Stomach smooth muscle (tissue), 2 donors: ENCODE measurements at regions not wholly inside any gene's neighbourhood (a gene's known extent, or its start where the extent isn't known, plus 50 kb on each side); places are given as distances from the start of the nearest gene placed in this dataset.
"Not testable (repeated sequence)": the region's sequence is repeated elsewhere in the genome, so short reads cannot be mapped to it uniquely, and the experiment has no call there.

Source experiments
- H3K27ac ChIP-seq: one replicate; pipeline ENCODE4 v1.7.0; 2013; ENCODE audit warnings: mild to moderate bottlenecking, low read length, inconsistent platforms
- H3K27me3 ChIP-seq, 2 donors: one replicate each; pipeline ENCODE4 v1.7.0; 2013; ENCODE audit warnings: low read length in 2 of 2; ENCODE audit not compliant: insufficient read depth in 2 of 2, control insufficient read depth in 1 of 2
- H3K36me3 ChIP-seq, 2 donors: one replicate each; pipeline ENCODE4 v1.7.0; 2013; ENCODE audit warnings: low read length in 2 of 2; ENCODE audit not compliant: control insufficient read depth in 2 of 2, insufficient read depth in 2 of 2
- H3K4me1 ChIP-seq: one replicate; pipeline ENCODE4 v1.7.0; 2013; ENCODE audit warnings: low read length; ENCODE audit not compliant: control insufficient read depth, insufficient read depth
- H3K4me3 ChIP-seq, 2 donors: one replicate each; pipeline ENCODE4 v1.7.0; 2013; ENCODE audit warnings: low read length in 2 of 2
- H3K9ac ChIP-seq, 2 donors: one replicate each; pipeline ENCODE4 v1.7.0; 2013; ENCODE audit warnings: low read length in 2 of 2, mild to moderate bottlenecking in 1 of 2
- H3K9me3 ChIP-seq, 2 donors: one replicate each; pipeline ENCODE4 v1.7.0; 2013; ENCODE audit warnings: low read length in 2 of 2; ENCODE audit not compliant: control insufficient read depth in 2 of 2
- donor health status: healthy.
- donor health status: Pancreatic carcinoma.

GRCh38 chr1:95512925-95513324 lies 278.9 kb downstream of the RWDD3 start:
- Histone ChIP-seq H3K9ac (no peak overlapping the region), H3K9me3 (no peaks in the 10 kb centered on the region), H3K27me3 (no peaks in the 10 kb centered on the region), H3K4me3 (no peak overlapping the region), H3K36me3 (no peaks in the 10 kb centered on the region), H3K27ac (no peak overlapping the region), H3K4me1 (no peaks in the 10 kb centered on the region)

DNA sequence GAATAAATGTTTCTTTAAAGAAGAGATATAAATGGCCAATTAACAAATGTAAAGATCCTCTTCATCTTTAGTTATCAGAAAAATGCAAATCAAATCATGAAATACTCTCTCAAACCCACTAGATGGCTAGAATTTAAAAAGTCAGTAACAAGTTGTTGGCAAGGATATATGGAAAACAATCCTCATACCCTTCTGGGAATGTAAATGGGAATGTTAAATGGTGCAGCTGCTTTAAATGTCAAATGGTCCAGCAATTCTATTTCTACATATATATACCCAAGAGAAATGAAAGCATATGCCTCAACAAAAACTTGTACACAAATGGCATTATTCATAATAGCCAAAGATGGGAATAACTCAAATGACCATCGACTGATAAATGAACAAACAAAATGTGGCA lies 283.5 kb downstream of the RWDD3 start:
- Histone ChIP-seq H3K9me3 (no peaks in the 10 kb centered on the region), H3K27ac (no peak overlapping the region), H3K4me1 (no peaks in the 10 kb centered on the region), H3K9ac (no peak overlapping the region), H3K36me3 (no peaks in the 10 kb centered on the region), H3K27me3 (no peaks in the 10 kb centered on the region), H3K4me3 (no peak overlapping the region)

DNA sequence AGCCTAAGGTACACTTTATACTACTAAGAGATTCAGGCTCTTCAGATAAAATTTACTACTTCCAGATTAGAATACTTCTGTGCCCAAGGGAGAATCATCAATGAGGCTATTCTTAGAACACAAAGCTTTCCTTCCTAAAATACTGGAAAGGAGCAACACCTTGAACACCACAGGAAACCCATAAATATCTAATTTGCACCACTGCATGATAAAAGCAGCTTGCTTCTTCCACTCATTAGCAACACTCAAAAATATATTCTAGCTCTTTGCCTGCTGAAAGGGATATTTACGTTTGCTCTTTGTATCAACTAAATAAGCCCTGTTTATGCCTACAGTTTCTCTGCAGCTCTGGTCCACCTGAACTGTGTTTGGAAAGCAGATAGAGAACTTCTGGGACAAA lies 284.3 kb downstream of the RWDD3 start:
- H3K4me1 ChIP-seq: no peaks in the 10 kb centered on the region
- no peak overlapping the region for H3K4me3 ChIP-seq
- H3K36me3 ChIP-seq: no peaks in the 10 kb centered on the region
- H3K27ac ChIP-seq: no peak overlapping the region
- no peaks in the 10 kb centered on the region for H3K27me3 ChIP-seq
- H3K9me3 ChIP-seq: no peaks in the 10 kb centered on the region
- no peak overlapping the region for H3K9ac ChIP-seq

DNA sequence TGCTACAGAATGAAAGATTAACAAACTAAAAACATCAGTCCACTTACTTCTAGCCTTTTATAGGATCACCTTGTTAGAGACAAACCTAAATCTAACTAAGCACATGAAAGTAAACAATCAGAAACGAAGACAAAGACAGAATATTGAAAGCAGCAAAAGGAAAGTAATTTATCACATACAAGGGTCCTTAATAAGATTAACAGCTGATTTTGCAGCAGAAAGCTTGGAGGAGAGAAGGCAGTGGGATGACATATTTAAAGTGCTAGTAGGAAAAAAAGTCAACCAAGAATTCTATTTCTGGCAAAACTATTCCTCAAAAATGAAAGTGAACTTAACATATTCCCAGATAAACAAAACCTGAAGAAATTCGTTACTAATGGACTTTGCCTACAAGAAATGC lies 286.4 kb downstream of the RWDD3 start:
- no peak overlapping the region for H3K4me3 ChIP-seq
- H3K27me3 ChIP-seq: no peaks in the 10 kb centered on the region
- H3K4me1 ChIP-seq: no peaks in the 10 kb centered on the region
- H3K27ac ChIP-seq: no peak overlapping the region
- H3K9ac ChIP-seq: no peak overlapping the region
- no peaks in the 10 kb centered on the region for H3K36me3 ChIP-seq
- no peaks in the 10 kb centered on the region for H3K9me3 ChIP-seq

DNA sequence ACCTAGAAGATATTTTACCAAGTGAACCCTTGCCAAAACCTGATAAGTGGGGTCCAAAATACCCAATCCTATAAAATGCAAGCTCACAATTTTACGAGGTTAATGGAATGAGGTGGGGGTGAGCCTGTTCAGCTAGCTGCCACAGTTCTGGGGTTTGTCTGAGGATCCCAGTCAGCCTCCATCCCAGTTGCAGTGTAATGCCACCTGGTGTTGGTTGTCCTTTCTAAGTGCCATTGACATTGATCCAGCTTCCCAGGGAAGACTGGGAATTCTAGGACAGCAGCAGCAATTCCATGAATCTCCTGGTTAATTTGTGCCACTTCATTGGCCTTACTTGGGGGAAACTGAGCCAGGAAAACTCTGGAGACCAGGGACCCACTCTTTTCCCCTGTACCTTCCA lies 298.3 kb downstream of the RWDD3 start:
- Histone ChIP-seq H3K4me3 (no peak overlapping the region), H3K9ac (no peak overlapping the region), H3K9me3 (no peaks in the 10 kb centered on the region), H3K27ac (no peak overlapping the region), H3K27me3 (no peaks in the 10 kb centered on the region), H3K36me3 (no peaks in the 10 kb centered on the region), H3K4me1 (no peaks in the 10 kb centered on the region)

DNA sequence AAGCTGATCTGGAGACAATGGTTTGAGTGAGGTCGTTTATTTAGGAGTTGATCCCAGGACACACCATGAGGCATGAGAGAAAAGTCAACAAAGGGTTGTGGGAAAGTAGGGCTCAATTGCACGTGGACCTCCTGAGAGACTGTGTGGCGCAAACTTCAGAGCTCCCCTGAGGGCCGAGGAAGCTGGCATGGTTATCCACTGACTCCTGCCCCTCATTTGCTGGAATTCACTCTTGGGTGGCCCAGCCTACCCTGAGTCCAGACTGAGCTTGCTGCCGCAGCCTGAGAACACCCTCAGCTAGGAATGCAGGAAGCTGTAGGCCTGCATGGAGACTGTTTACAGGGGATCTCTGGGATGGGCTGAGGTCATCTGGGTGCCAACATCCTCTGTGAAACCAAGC lies 301.0 kb downstream of the RWDD3 start:
- Histone ChIP-seq H3K4me1 (no peaks in the 10 kb centered on the region), H3K9me3 (no peaks in the 10 kb centered on the region), H3K4me3 (no peak overlapping the region), H3K36me3 (no peaks in the 10 kb centered on the region), H3K27ac (no peak overlapping the region), H3K9ac (no peak overlapping the region), H3K27me3 (no peaks in the 10 kb centered on the region)

GRCh38 chr1:95535614-95536013 lies 301.6 kb downstream of the RWDD3 start:
- H3K9ac ChIP-seq: no peak overlapping the region
- no peaks in the 10 kb centered on the region for H3K4me1 ChIP-seq
- H3K9me3 ChIP-seq: no peaks in the 10 kb centered on the region
- no peak overlapping the region for H3K4me3 ChIP-seq
- H3K27me3 ChIP-seq: no peaks in the 10 kb centered on the region
- no peaks in the 10 kb centered on the region for H3K36me3 ChIP-seq
- no peak overlapping the region for H3K27ac ChIP-seq

DNA sequence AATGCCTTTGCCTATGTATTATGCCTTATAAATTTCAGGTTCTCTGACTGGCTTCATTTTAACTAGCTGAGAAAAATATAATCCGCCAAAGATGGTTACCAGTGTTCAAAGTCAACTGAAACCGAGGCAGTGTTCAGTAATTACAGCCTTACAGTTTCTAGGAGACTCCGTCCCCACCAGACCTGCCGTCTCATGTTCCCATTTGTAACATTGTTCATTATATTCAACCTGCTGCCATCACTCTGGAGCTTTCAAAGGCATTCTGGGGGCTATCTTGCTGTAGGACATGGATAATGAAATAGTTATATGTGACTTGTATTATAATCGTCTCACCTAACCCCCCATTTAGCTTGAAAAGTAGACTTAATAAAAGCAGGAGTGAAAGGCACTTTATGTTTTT lies 302.5 kb downstream of the RWDD3 start:
- Histone ChIP-seq H3K4me3 (no peak overlapping the region), H3K4me1 (no peaks in the 10 kb centered on the region), H3K27me3 (no peaks in the 10 kb centered on the region), H3K9ac (no peak overlapping the region), H3K27ac (no peak overlapping the region), H3K9me3 (no peaks in the 10 kb centered on the region), H3K36me3 (no peaks in the 10 kb centered on the region)

DNA sequence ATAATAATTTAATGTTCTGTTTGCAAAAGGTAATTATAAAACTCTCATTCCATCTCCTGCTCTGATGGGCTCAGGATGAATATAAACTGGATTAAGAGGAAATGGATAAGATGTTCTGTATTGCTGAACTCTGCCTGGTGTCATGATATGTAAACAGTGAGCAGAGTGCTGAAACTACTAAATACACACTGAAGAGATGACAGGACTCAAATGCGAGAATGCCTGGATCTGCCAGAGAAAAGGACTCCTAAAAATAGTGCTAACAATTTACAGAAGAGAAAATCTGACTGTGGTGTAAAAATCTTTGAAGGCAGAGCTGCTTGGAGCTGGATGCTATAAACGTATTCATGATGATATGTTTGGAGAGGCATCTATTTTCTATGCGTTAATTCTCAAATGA lies 303.2 kb downstream of the RWDD3 start:
- no peaks in the 10 kb centered on the region for H3K9me3 ChIP-seq
- no peak overlapping the region for H3K9ac ChIP-seq
- H3K4me3 ChIP-seq: no peak overlapping the region
- H3K4me1 ChIP-seq: no peaks in the 10 kb centered on the region
- no peak overlapping the region for H3K27ac ChIP-seq
- H3K36me3 ChIP-seq: no peaks in the 10 kb centered on the region
- no peaks in the 10 kb centered on the region for H3K27me3 ChIP-seq

GRCh38 chr1:95538242-95538641 lies 304.2 kb downstream of the RWDD3 start:
- H3K36me3 ChIP-seq: not testable (repeated sequence)

GRCh38 chr1:95542936-95543335 lies 308.9 kb downstream of the RWDD3 start:
- H3K27ac ChIP-seq: no peak overlapping the region
- no peak overlapping the region for H3K9ac ChIP-seq
- H3K36me3 ChIP-seq: no peaks in the 10 kb centered on the region
- H3K4me1 ChIP-seq: no peaks in the 10 kb centered on the region
- H3K4me3 ChIP-seq: no peak overlapping the region
- no peaks in the 10 kb centered on the region for H3K27me3 ChIP-seq
- H3K9me3 ChIP-seq: no peaks in the 10 kb centered on the region

More at GRCh38 chr1:95538242-95538641, 304.2 kb downstream of the RWDD3 start:
- not testable (repeated sequence) for H3K4me1 ChIP-seq, H3K27me3 ChIP-seq, H3K27ac ChIP-seq, H3K4me3 ChIP-seq, H3K9ac ChIP-seq, H3K9me3 ChIP-seq

DNA sequence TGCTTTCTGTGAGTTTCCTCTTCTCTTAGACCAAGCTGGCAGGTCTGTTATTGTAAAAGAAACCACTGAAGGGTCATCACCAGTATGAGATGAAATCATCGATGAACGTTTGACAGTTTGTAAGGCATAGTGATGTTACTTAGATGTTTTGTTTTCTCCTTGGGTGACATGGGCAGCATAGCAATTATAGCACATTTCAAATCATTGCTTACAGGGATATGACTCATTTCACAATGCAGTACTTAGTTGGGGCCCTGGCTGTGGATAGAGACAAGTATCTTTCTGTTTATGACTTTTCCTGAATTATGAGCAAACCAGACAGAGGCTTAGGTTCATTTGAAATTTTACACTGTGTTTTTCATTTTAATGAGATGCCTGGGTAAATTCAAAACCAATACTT lies 313.0 kb downstream of the RWDD3 start:
- H3K9me3 ChIP-seq: no peaks in the 10 kb centered on the region
- H3K4me3 ChIP-seq: no peak overlapping the region
- H3K36me3 ChIP-seq: no peaks in the 10 kb centered on the region
- H3K9ac ChIP-seq: no peak overlapping the region
- no peak overlapping the region for H3K27ac ChIP-seq
- H3K27me3 ChIP-seq: no peaks in the 10 kb centered on the region
- no peaks in the 10 kb centered on the region for H3K4me1 ChIP-seq
